SU-DHL-6 (cell line): ENCODE measurements at regions not wholly inside any gene's neighbourhood (a gene's known extent, or its start where the extent isn't known, plus 50 kb on each side); places are given as distances from the start of the nearest gene placed in this dataset.

ENCODE experiments used
- EZH2phosphoT487 ChIP-seq: fragments of 200-600 bp; sonication (generic), shearing (Covaris generic); conservative IDR thresholded peaks from 2 replicates; pipeline ENCODE4 v1.6.1; 2018; ENCODE audit warnings: mild to moderate bottlenecking, antibody characterized with exemption, low read length, moderate library complexity, mixed read lengths
- TF ChIP-seq, protein P1 (sequence below): fragments of 200-600 bp; sonication (generic); IDR thresholded peaks from one replicate; pipeline ENCODE4 v1.5.1; 2017; ENCODE audit warnings: antibody characterized with exemption, mild to moderate bottlenecking, low read length, moderate library complexity; ENCODE audit not compliant: insufficient read depth, poor library complexity, severe bottlenecking

DNA sequence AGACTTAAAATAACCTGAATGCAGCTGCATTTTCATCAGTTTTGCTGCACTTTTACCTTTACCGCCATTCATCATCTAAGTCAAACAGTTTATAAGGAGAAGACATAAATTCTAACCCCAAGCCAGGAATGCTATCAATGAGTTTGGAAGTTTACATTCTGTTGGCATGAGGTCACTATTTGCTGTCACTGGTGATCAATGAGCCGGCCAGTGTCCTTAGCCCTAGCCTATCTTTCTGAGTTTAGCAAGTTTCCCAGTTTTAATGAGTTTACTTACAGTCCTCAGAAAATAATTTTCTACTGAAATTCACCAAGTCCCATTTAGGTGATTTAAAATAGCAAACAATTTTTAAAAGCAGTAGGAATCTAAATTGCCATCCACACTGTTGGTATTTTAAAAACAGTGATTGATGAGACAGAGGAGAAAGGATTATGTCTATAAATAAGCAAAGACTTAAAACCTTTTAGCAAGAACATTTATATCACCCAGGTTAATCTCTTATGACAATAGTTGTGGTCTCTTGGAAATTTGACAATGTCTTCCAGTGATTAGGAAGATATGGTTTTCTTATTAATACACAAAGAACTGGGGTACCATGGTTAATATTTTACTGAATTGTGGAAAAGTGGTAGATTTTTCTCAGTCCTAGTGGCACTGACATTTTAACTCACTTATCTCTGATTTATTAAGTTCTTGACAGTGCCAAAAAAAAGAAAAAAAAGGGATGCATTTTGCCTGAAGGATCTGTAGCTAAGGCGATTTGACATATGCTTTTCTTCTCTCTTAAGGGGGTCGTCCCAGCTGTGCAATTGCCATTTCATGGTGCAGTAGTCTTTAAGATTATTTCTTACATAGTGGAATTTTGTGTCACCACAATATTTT lies 443.4 kb upstream of the ANKRD30A start:
- TF ChIP-seq, protein P1, sequence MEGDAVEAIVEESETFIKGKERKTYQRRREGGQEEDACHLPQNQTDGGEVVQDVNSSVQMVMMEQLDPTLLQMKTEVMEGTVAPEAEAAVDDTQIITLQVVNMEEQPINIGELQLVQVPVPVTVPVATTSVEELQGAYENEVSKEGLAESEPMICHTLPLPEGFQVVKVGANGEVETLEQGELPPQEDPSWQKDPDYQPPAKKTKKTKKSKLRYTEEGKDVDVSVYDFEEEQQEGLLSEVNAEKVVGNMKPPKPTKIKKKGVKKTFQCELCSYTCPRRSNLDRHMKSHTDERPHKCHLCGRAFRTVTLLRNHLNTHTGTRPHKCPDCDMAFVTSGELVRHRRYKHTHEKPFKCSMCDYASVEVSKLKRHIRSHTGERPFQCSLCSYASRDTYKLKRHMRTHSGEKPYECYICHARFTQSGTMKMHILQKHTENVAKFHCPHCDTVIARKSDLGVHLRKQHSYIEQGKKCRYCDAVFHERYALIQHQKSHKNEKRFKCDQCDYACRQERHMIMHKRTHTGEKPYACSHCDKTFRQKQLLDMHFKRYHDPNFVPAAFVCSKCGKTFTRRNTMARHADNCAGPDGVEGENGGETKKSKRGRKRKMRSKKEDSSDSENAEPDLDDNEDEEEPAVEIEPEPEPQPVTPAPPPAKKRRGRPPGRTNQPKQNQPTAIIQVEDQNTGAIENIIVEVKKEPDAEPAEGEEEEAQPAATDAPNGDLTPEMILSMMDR: no peak
- no peak for TF ChIP-seq EZH2phosphoT487
